GM21529 (cell line): ENCODE measurements at regions not wholly inside any gene's neighbourhood (a gene's known extent, or its start where the extent isn't known, plus 50 kb on each side); places are given as distances from the start of the nearest gene placed in this dataset.

Experiments
- ATAC-seq: cut with Tn5 transposase; IDR thresholded peaks from one replicate; pipeline ENCODE4 v1.9.1; 2021; ENCODE audit not compliant: unreplicated experiment

GRCh38 chr1:4944911-4945310 is 290.5 kb downstream of the AJAP1 start:
- ATAC-seq, result no peak

- no peak for ATAC-seq
These were observed 289.7 kb downstream of the AJAP1 start for GRCh38 chr1:4944072-4944471.

DNA sequence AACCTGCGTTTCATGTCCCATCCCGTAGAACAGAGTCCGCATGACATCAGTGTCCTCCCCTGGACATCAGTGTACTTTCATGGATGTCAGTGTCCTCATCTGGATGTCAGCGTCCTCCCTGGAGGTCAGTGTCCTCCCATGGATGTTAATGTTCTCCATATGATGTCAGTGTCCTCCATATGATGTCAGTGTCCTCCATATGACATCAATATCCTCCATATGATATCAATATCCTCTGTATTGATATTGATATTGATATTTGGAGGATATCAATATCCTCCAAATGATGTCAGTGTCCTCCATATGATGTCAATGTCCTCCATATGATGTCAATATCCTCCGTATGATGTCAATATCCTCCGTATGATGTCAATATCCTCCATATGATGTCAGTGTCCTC is 284.9 kb downstream of the AJAP1 start:
- no peak for ATAC-seq

DNA sequence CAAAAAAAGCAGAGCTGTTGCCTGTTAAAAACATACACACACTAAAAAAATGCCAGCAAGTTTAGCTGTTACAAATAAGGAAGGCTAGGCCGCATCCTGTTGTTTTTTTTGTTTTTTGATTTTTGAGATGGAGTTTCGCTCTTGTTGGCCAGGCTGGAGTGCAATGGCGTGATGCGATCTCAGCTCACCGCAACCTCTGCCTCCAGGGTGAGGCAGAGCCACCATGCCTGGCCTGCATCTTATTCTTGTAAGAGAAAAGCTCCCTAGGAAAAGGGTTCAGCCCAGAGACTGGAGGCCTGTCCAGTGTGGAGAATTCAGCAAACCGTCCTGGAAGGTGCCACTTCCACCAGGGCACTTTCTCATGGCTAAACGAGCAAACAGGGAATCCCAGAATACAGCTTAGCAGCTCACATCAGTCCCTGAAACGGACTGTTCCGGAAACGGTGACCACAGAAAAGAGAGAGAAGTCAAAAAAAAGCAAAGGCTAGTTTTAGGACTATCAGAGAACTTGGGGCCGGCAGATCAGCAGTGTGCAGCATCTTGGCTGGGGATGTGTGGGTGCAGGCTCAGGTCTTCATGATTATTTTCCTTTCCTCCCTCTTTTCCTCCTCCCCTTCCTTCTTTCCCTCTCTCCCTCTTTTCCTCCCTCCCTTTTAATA is 283.6 kb downstream of the AJAP1 start:
- ATAC-seq, result no peak

GRCh38 chr1:4935807-4936206 is 281.4 kb downstream of the AJAP1 start:
- no peak for ATAC-seq

DNA sequence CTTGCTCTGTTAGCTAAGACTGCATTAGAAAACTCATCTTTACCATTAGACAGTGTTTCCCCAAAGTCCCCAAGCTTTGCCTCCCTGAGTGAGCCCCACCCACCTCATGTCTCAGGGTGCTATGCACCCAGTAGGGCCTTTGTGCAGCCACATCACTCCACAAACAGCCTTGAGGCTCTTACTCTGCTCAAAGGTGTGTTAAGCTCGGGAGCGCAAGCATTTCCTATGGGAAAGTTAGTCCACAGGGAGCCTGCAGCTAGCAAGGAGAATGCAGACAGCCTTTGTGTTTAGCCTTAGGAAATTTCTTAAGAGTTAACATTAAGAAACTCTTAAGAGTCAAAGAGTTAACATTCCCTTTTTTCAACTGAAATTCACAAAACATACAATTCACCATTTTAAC is 278.8 kb downstream of the AJAP1 start:
- ATAC-seq, result no peak

- no peak for ATAC-seq
These were observed 278.1 kb downstream of the AJAP1 start for GRCh38 chr1:4932311-4933030.

DNA sequence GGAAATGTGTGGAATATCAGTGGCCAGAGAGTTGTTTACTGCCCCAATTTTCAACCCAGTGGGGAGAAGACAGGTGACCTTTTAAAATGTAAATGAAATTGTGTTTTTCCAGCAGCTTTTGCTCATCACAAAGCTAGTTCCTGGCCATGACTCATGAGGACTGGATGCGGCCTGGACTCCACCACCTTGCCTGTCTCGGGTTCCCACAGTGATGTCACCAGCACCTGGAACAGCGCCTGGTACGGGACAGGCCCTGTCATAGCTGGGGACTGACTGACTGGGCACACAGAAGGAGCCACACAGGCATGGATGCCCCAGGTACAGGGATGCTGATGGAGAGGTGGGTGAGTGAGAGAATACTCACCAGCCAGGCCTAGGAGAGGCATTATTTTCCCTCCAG is 277.1 kb downstream of the AJAP1 start:
- no peak for ATAC-seq

GRCh38 chr1:4928186-4928585 is 273.8 kb downstream of the AJAP1 start:
- no peak for ATAC-seq

GRCh38 chr1:4924356-4924755 is 269.9 kb downstream of the AJAP1 start:
- ATAC-seq, result no peak

- ATAC-seq, result no peak
These were observed 262.2 kb downstream of the AJAP1 start for GRCh38 chr1:4916610-4917009.

GRCh38 chr1:4915154-4915553 is 260.7 kb downstream of the AJAP1 start:
- ATAC-seq, result no peak

- no peak for ATAC-seq
These were observed 254.1 kb downstream of the AJAP1 start for GRCh38 chr1:4908486-4908885.

DNA sequence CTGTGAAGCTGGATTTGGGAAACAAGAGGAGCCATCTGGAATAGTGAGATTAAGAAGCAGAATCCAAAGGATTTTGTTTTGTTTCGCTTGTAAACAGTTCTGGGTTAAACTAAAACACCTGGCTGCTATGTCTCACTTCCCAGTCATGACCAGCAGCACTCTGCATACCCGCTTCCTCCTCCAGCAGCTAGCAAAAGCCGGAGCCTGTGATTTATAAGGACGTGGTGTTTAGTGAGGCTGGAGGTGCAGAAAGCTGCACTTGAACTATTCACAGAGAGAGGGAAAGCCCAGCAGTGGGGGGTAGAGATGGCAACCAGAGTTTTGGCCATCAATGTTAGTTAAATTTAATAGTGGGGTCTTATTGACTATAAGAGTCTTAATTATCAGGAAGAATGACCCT is 240.2 kb downstream of the AJAP1 start:
- no peak for ATAC-seq

- no peak for ATAC-seq
These were observed 226.2 kb downstream of the AJAP1 start for GRCh38 chr1:4880626-4881025.

GRCh38 chr1:4877426-4877825 is 223.0 kb downstream of the AJAP1 start:
- ATAC-seq, result no peak

DNA sequence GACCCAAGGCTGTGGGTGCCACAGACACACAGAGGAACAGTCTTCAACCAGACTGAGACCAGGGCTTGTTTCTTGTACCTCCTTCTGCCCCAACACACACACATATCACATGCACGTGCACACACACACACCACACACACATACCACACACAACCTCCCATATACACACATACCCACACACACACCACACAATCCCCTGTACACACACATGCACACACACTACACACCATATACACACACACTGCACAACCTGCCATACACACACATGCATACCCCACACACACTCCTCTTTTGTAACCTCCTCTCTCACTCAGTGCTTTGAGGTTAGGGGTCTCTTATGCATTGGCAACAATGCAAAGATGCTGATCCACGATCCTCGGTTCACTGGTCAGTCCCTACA is 217.0 kb downstream of the AJAP1 start:
- no peak for ATAC-seq

GRCh38 chr1:4868521-4868920 is 214.1 kb downstream of the AJAP1 start:
- no peak for ATAC-seq

- ATAC-seq, result no peak
These were observed 202.0 kb downstream of the AJAP1 start for GRCh38 chr1:4856396-4856795.

GRCh38 chr1:4854367-4854766 is 200.0 kb downstream of the AJAP1 start:
- ATAC-seq, result no peak

- no peak for ATAC-seq
These were observed 199.5 kb downstream of the AJAP1 start for GRCh38 chr1:4853904-4854303.

GRCh38 chr1:4851385-4852065 is 197.1 kb downstream of the AJAP1 start:
- ATAC-seq, result no peak
